Superior temporal gyrus (tissue), 1 donor: ENCODE measurements at regions not wholly inside any gene's neighbourhood (a gene's known extent, or its start where the extent isn't known, plus 50 kb on each side); places are given as distances from the start of the nearest gene placed in this dataset.

Experiments
- DNase-seq: peaks from one replicate; pipeline ENCODE4 v3.0.0-alpha.2; 2016; ENCODE audit errors: extremely low spot score

DNA sequence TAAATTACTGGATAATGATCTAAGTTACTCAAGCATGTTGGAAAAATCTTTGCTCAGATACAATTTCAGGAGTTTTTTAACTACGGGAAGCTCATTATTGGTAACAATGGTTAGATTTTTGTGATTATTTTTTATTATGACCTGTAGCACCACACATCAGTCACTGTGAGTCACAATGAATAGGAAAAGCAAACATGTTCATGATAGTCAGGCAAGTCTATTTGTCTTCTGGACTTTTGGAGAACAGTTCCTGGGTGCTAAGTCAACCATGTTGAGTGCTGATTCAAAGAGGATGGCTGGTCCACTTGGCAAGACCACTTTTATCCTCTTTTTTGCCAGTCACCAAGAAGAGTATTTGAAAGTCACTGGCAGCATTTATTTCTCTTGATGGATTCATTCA is 403.2 kb downstream of the KIF4B start:
- no peak for DNase-seq

DNA sequence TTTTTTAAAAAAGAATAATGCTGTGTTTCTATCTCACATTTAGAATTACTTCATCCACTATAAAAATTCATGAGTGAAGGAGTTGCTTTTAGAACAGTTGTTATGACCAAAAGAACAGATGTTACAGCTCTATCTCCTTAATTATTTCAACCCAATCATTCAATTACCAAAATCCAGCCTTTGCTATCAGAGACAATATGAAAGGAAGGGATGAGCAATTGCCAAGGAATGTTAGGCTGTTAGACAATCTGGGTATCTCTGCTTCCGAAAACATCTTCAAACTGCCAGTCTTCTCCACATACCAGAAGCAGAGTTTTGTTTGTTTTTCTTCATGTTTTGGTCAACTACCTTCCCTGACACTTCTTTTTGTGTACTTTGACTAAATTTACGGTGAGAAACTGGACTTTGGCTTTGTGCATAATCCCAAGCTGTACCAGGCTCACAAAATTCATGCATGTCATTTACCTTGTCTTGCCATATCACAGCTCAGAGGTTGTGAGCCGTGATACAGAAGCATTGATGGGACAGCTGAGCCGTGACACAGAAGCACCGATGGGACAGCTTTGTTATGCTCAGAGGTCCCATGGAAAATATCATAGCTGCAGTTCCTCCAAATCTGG is 405.5 kb downstream of the KIF4B start:
- no peak for DNase-seq

DNA sequence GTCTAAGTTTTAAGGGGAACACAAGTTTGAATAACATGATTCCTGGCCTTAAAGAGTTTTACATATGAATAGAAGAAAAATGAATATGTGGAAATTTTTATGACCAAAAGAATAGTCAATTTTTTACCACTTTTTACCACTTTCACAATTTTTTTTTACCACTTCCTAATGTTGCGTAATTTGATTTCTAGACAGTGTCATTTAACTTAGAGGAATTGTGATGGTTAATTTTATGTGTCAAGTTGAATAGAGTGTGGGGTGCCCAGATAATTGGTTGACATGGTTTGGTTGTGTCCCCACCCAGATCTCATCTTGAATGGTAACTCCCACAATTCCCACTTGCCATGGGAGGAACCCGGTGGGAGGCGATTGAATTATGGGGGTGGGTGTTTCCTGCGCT is 416.6 kb downstream of the KIF4B start:
- no peak for DNase-seq

DNA sequence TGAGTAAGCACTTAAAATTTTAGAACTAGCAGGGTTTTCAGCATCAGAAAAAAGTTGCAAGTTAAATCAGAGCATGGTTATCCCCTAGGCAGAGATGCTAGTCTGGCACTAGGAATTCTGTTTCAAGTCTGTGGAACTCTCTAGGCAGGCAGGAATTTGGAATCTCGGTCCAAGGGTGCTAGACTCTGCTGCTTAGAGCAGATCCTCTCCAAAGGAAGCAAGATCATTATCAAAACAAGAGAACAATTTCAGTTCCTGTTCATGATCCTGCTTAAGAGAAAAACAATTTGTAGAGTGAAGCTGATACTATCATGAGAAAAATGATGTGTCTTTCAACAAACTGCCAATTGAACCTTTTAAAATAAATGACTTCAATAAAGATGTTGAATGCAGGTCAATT is 420.7 kb downstream of the KIF4B start:
- DNase-seq, result peak; percentile 11

DNA sequence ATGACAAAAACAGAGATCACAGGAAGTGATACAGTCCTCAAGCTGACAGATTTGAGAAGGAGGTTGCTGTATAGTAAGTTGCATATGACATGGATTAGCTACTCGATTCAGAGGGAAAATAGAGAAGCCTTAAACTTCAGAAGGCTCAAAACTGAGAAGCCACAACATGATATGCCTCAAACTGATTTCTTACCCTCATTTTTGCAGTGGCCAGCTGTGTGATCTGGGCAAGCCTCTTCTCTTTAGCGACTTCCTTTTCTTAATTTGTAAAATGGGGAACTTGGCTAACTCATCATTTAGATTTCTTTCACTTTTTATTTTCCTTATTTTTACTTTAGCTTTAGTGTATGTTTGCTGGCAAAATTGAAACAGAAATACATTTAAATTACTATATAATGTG is 421.1 kb downstream of the KIF4B start:
- DNase-seq, result peak; percentile 8

DNA sequence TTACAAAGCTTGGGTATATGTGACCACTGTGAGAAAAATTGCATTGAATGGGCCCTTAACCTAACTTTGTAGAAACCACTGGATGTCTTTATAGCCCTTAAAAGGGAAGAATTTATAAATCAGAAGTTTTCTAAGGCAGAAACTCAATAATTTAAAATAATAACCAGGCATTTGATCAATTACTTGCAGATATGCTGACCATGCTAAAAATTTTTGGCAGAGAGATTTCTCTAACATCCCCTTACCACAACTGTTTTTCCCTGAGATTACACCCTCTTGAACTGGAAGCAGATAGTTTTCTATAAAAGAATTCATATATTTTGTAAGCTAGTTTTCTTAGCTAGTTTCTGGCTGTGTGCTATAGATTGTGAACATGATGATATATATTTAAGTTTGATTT is 428.3 kb downstream of the KIF4B start:
- no peak for DNase-seq

DNA sequence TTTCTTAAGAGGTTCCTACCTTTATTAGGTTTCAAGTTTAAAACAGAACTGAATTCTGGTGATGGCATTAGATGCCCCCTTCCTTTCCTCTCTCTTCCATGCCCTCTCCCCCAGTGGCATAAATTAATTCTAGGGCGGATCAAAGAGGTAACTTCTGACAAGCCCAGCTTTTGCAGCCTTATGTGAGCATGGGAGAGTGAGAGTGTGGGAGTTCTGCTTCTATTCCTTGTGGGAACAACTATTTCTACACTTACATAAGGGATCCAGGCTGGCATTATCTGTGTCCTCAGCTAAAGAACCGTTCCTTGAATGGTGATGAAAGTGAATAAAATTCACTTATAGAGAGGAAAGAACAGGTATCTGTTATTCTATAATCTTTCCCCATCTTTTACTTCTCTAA is 437.6 kb downstream of the KIF4B start:
- DNase-seq, result peak; percentile 35

DNA sequence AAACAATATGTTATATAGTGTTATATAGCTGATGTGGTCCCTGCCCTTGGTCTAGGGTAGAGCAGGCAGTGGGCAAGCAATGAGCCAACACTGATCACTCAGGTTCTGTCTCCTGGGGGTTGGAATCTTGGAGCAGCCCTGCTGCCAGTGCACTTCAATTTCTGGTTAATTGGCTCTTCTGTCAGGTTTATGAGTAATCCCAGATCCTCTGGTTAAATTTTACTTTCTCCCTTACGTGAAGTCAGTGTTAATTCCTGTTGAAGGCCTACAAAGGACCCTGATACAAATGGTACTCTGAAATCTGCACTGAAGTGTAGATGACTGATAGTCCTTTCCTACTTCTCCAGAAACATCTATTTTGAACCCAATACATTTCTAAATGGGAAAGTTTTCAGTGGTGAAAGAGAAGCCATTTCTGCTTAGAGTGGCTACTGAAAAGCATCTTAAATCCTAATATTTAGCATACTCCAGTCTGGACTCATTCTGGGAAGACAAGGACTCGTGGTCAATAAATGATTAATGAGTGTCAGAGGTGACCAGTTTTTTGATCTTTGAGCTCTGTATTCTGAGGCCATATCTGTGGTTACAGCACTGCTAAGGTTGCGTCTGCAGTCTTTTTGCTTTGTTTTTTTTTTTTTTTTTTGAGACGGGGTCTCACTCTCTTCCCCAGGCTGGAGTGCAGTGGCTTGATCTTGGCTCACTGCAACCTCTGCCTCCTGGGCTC is 442.4 kb downstream of the KIF4B start:
- no peak for DNase-seq

DNA sequence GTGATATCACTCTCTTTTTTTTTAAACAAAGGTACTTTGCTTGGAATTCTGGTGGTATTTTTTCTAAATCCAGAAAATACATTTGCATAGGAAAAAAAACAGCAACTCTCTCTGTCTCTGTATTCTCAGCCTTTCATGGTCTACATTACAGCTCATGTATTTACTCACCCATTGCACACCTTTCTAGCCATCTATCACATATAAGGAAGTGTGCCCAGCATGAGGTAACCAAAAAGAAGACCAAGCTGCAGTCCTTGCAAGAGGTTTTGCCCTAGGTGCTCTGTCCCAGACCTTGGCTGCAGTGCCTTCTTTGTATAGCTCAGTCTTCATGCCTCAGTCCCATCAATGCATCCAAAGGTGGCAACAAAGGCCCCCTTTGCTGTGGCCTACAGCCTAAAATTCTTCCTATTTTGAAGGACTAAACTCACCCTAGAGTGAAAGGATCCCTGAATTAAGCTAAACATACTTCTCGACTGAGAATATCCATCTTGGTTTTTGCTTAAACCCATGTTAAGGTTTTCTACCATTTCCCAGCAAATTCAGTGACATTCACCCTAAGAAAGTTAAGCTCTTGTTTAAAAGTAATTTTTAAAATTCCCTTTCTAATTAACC is 446.4 kb downstream of the KIF4B start:
- DNase-seq, result no peak

DNA sequence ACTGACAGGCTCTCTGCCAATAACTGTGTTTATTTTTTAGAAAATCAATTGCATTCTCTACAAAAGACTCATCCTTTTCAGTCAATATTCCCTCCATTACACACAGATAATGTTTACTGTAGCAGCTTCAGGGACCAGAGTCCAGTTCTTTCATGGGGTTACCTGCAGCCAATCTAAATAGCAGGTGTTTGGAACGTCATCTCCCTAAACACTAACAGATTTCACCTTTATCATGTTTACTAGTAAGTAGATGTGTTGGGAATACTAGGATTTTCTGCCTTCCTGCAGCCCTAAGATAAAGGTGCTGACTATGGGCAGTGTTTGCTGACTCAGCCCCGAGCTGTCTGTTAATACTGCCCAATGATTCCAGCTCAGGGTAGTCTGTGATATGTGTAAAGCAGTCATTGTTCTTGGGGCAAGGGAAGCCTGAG is 447.0 kb downstream of the KIF4B start:
- no peak for DNase-seq

DNA sequence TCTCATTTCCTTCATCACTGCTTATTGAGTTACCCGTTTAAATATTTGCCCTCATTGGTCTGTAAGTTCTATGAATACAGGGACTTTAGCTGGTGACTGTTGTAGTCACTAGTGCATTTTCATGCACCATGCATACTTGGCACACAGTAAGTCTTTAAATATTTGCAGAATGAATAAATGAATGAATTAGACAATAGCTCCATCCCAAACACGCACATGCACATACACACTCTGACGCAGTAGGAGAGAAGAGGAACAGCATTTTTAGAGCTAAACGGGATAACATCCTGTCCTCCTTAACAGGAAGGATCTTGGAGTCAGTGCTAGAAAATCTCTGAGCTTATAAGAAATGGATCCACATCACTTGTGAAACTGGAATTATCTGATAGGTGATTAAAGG is 447.7 kb downstream of the KIF4B start:
- DNase-seq, result no peak

DNA sequence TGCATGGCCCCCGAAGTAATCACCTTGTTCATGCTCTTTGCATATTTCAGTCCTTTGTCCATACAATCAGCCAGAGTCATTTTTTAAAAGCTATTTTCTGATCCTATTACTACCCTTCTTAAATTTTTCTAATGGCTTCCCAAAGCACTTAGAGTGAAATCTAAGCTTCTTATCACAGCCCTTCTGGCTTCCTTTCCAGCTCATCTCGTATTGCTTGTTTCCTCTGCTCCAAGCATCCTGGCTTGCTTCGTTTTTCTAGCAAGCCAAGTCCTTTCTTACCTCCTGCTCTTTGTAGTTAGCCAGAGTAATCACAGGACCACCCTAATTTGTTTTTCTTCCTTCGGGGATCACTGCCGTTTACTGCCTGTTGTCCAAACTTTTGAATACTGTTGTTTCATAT is 453.3 kb downstream of the KIF4B start:
- DNase-seq, result no peak

DNA sequence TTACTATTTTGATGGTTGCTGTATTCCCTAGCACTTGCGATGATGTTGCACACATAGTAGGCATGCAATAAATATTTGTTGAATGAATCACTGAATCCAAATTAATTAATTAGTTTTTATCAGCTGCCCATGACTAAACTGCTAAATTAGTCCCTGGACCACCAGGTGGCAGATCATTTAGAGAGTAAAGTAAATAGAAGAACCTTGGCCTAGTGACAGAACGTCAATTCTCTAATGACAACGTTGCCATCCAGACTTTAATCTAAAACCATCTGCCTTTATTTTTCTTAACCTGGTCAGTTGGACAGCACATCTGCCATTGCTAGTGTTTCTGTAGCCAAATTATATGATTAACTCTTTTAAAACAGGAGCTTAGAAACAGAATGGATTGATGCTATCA is 457.5 kb downstream of the KIF4B start:
- no peak for DNase-seq

DNA sequence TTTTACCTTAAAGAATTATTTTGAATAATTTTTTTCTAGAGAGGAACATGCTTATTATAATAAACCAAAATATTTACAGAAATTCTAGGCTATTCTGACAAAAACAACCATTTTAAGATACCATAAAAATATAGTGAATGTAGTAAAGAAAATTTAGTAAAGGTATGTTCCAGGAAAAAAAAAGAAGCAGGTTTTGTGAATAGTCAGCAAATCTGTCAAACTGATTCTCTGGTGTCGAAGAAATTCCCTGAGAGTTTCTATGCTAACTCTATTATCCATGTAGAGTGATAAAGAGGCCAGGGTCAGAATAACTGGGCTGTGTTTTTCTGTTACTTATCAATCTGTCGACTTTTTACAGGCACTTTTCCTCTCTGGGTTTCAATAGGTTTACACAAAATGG is 459.2 kb downstream of the KIF4B start:
- DNase-seq, result no peak

DNA sequence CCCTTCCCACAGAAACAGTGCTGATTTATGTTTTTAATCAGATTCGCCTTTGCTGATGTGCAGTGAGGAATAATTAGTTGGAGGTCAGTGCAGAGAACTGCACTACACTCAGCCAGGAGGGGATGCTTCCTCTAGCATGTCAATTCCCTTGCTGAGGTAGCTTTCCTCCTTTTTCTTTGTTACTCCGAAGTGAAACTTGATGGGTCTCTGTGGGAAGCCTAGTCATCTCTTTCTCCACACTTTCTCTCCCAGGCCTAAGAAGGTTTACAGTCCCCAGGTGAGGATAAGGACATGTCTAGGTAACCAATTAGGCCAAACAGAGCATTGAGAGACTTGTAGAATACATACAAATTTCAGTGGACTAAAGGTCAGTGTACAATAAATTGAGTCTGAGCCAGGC is 461.8 kb downstream of the KIF4B start:
- no peak for DNase-seq

DNA sequence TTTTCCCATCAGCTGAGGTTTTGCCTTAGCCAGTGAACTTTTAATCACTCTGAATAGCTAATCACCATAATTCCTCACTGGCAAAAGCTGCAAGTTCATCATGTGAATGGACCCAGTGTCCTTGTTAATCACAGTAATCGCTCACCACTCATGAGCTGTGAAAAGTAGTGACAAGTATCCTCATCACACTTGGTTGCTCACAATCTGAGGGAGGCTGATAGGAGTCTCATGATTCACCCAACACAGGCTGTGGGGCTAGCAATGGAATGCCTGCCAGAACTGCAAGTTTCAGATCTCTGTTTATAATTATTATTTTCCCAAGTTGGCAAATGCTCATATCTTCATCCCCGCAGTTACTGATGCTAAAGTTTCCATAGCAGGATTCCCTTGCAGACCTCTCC is 467.2 kb downstream of the KIF4B start:
- DNase-seq, result no peak

DNA sequence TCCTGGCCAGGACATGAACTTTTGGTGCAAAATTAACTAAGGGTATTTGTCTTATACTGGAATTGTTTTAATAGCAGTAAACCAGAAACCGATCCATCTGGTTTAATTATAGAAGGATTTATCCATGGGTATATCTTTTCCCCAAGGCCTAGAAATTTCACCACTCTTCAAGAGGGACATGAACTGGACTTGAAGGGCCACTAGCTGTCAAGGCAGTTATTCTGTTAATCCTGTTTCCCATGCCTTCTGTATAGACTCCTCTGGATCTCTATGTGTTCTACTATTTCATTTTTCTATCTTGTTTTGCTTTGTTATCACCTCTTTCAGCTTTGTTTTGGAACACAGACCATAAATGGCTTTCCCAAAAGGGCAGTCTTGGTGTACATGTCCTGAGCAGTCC is 467.6 kb downstream of the KIF4B start:
- DNase-seq, result no peak

DNA sequence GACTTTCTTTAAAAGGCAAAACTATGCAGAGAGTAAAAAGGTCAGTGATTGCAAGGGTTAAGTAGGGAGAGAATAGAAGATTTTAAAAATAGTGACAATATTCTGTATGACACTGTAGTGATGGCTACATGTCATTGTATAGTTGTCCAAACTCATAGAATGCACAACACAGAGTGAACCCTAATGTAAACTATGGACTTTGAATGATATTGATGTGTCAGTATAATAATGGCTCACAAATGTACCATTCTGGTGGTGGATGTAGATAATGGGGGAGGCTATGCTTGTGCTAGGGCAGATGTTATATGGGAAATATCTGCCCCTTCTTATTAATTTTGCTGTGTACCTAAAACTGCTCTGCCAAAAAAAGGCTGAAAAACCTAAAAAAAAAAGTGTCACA is 468.9 kb downstream of the KIF4B start:
- DNase-seq, result no peak

DNA sequence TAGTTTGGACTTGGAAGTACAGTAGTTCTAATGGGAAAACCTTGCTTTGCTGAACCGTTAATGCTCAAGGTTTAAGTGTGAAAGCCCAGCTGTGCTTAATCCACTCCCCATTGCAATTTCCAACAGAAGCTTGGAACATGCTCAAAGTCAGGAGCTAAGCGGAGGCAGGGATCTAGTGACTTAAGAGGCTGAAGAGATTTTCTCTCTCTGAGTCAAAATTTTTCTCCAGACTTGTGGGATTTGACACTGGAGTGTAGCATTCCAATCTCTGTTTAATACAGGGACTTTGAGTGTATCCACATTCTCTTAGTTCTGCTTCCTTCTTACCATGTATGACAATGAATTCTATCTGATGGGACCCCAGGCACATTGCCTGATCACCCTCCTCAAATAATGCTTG is 471.8 kb downstream of the KIF4B start:
- no peak for DNase-seq

DNA sequence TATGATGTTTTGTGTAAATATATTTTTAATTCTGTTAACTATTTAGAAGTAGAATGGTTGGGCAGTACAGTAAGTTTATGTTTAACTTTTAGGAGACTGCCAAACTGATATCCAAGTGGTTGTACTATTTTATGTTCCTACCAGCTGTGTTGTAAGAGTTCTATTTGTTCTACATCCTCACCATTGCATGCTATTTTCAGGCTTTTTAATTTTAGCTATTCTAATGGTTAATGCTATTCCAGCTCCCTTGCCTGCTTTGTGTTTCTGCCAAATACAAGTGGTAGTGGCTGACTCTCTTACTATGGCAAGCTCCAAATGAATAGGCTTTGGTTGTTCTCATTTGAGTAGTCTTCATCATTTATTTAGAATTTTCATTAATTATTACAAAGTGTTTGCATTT is 476.4 kb downstream of the KIF4B start:
- DNase-seq, result no peak

DNA sequence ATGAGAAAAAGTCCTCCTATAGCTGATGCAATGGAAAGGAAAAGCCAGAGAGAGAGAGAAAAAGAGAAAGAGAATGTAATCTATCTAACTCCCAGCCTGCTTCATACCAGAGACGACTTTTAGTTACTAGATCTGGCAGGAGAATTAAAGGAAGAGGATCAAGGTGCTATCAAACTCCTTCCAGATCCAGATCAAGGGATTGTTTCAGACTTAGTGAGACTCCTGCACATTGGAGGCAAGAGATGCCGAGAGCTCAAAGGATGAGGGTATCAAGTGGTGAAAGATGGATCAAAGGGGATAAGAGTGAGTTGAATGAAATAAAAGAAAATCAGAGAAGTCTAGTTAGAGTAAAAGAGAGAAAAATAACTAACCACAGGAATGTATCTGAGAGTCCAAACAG is 478.6 kb downstream of the KIF4B start:
- no peak for DNase-seq

DNA sequence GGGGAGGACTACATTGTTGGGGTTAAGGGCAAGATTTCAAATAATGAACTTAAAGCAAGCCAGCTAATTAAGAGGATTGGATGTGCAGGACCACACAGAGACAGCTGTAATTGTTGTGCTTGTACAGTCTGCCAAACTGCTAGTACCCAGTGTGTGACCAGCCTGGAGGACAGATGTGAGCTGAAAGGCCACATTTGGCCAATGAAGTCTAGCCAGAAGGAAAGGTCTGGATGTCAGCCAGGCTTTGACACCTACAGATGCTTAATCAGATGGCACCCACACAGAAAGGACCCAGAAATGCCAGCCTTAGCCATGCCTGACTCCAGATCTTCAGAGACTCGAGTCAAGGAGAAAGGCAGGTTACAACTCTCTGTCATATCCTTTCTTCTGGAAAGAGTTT is 491.1 kb downstream of the KIF4B start:
- DNase-seq, result no peak

DNA sequence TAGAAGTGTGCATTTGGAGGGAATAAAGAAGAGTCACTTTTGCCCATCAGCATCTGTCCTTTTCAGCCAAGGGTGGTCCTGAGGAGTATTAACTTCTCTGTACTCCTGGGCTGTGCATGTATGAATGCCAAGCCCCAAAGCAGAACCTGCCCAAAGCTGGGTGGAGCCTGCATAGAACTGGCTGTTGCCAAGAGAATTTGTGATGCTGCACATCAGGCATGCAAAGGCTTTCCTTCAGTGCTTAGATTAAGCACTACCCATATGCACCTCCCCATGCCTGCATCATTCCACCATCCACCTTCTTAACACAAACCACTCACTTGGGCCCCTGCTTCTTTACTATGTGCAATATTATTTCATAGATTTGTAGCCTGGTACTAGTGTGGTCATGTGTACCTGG is 493.8 kb downstream of the KIF4B start:
- DNase-seq, result no peak

DNA sequence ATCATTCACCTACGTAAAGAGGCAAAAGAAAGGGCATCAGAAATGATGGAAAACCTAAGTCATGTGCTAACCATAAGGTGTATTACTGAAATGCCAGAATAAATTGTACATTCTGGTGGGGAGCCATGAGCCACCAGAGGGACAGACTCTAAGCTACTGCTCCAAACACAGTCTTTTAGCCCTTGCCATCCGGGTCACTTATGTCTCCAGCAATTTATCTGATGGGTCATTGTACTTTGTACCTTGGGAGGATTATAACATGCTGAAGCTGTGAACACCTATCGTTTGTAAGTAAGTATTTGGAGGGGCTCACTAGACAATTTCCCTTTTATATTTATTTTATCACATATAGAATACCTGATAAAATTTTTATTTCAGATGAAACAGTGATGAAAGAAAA is 495.1 kb downstream of the KIF4B start:
- no peak for DNase-seq
